Keratinocyte (primary cell): ENCODE measurements at regions not wholly inside any gene's neighbourhood (a gene's known extent, or its start where the extent isn't known, plus 50 kb on each side); places are given as distances from the start of the nearest gene placed in this dataset.
"Not testable (repeated sequence)": the region's sequence is repeated elsewhere in the genome, so short reads cannot be mapped to it uniquely, and the experiment has no call there.

ENCODE experiments used
- DNase-seq: peaks from one replicate; pipeline ENCODE4 v3.0.0-alpha.2; 2011; ENCODE audit warnings: low read depth, missing footprints, low spot score
- FAIRE-seq: peaks from 2 replicates; lab custom pipeline; 2011; peaks lifted over from hg19 to GRCh38; lab: Jason Lieb, UNC
- H2AFZ ChIP-seq: 2 replicates; pipeline ENCODE4 v1.6.0; 2012; ENCODE audit warnings: low read length, control low read depth, inconsistent platforms; ENCODE audit not compliant: control insufficient read depth
- H3K27ac ChIP-seq: 2 replicates; pipeline ENCODE4 v1.5.1; 2011; ENCODE audit warnings: low read length; ENCODE audit not compliant: control insufficient read depth, insufficient read depth
- H3K27me3 ChIP-seq: 3 replicates; pipeline ENCODE4 v1.6.0; 2011; ENCODE audit warnings: low read length; ENCODE audit not compliant: control insufficient read depth, insufficient read depth; ENCODE audit errors: extremely low read depth
- H3K36me3 ChIP-seq, 2 experiments: 2 replicates in 1 of 2; 3 replicates in 1 of 2; pipeline ENCODE4 v1.5.1; 2011; ENCODE audit warnings: low read length in 2 of 2, mild to moderate bottlenecking in 1 of 2; ENCODE audit not compliant: control insufficient read depth in 2 of 2, insufficient read depth in 2 of 2; ENCODE audit errors: extremely low read depth in 1 of 2
- H3K4me1 ChIP-seq: 3 replicates; pipeline ENCODE4 v1.5.1; 2011; ENCODE audit warnings: low read length; ENCODE audit not compliant: control insufficient read depth, insufficient read depth; ENCODE audit errors: extremely low read depth
- H3K4me2 ChIP-seq: 3 replicates; pipeline ENCODE4 v1.6.0; 2011; ENCODE audit warnings: low read depth, low read length; ENCODE audit not compliant: control insufficient read depth, insufficient read depth; ENCODE audit errors: extremely low read depth
- H3K4me3 ChIP-seq, 3 experiments: fragments of 200-600 bp in 1 of 3; sonication (generic) in 1 of 3; 2 replicates in 2 of 3; 3 replicates in 1 of 3; pipeline ENCODE4 v1.5.1; 2011 to 2016; ENCODE audit warnings: low read length in 3 of 3, mild to moderate bottlenecking in 3 of 3, control low read depth in 2 of 3, inconsistent platforms in 1 of 3, low read depth in 1 of 3, mixed read lengths in 1 of 3, mixed run types in 1 of 3, moderate library complexity in 1 of 3; ENCODE audit not compliant: control insufficient read depth in 2 of 3, insufficient read depth in 2 of 3; ENCODE audit errors: extremely low read depth in 1 of 3
- H3K79me2 ChIP-seq: 2 replicates; pipeline ENCODE4 v1.6.0; 2012; ENCODE audit warnings: low read length; ENCODE audit not compliant: control insufficient read depth, insufficient read depth
- H3K9ac ChIP-seq: 3 replicates; pipeline ENCODE4 v1.6.0; 2011; ENCODE audit warnings: low read length; ENCODE audit not compliant: control insufficient read depth, insufficient read depth; ENCODE audit errors: extremely low read depth
- H3K9me1 ChIP-seq: 3 replicates; pipeline ENCODE4 v1.6.0; 2011; ENCODE audit warnings: low read length; ENCODE audit not compliant: control insufficient read depth, insufficient read depth; ENCODE audit errors: extremely low read depth
- H3K9me3 ChIP-seq: 2 replicates; pipeline ENCODE4 v1.5.1; 2012; ENCODE audit warnings: low read depth, low read length; ENCODE audit not compliant: control insufficient read depth
- H4K20me1 ChIP-seq: 3 replicates; pipeline ENCODE4 v1.6.0; 2011; ENCODE audit warnings: low read length; ENCODE audit not compliant: control insufficient read depth, insufficient read depth; ENCODE audit errors: extremely low read depth
- CTCF ChIP-seq, 3 experiments: IDR thresholded peaks in 1 of 3; conservative IDR thresholded peaks in 1 of 3; optimal IDR thresholded peaks in 1 of 3; 2 replicates in 2 of 3; 3 replicates in 1 of 3; pipeline versions ENCODE3 to v1.5.1; 2011; ENCODE audit warnings: low read length in 3 of 3, mild to moderate bottlenecking in 3 of 3, moderate library complexity in 2 of 3, control low read depth in 1 of 3, inconsistent platforms in 1 of 3; ENCODE audit not compliant: insufficient read depth in 2 of 3; ENCODE audit errors: extremely low read depth in 1 of 3
- EZH2 ChIP-seq: IDR thresholded peaks from one replicate; pipeline ENCODE4 v1.6.1; 2012; ENCODE audit warnings: inconsistent platforms, mild to moderate bottlenecking, low read length, moderate library complexity
- dilution Hi-C: fragments of 300-500 bp; cut with MboI; formaldehyde crosslinking; loops from one replicate; pipeline ENCODE4 v1.7.0; 2020; ENCODE audit warnings: low sequenced_read_pairs; ENCODE audit not compliant: extremely low pct_ligation_motif_present

GRCh38 chr4:33974270-33974669, 2270.0 kb downstream of the ARAP2 start:
- dilution Hi-C loops, result no loop called here
- no peak for TF ChIP-seq EZH2
- TF ChIP-seq CTCF (optimal IDR thresholded peaks at IDR 0.05 in 1 of 3, IDR thresholded peaks at IDR 0.05 in 1 of 3, conservative IDR thresholded peaks at IDR 0.05 in 1 of 3; ENCODE audit: extremely low read depth in 1 of 3, insufficient read depth in 2 of 3, low read length in 3 of 3), result no peak
- no peak overlapping the region for H3K9ac ChIP-seq
- no peak for FAIRE-seq
- H3K9me3 ChIP-seq, result no peaks in the 10 kb centered on the region
- no peaks in the 10 kb centered on the region for H3K27me3 ChIP-seq
- H3K9me1 ChIP-seq, result no peaks in the 10 kb centered on the region
- no peak overlapping the region for H3K27ac ChIP-seq
- no peak overlapping the region for H3K4me3 ChIP-seq
- H4K20me1 ChIP-seq, result no peaks in the 10 kb centered on the region
- H3K4me1 ChIP-seq, result no peaks in the 10 kb centered on the region
- H2AFZ ChIP-seq, result no peak overlapping the region
- H3K4me2 ChIP-seq, result no peak overlapping the region
- no peak for DNase-seq
- no peaks in the 10 kb centered on the region for H3K79me2 ChIP-seq
- no peaks in the 10 kb centered on the region for H3K36me3 ChIP-seq

- Histone ChIP-seq H3K9me1 (no peaks in the 10 kb centered on the region), H3K79me2 (no peaks in the 10 kb centered on the region), H3K27ac (no peak overlapping the region), H2AFZ (no peak overlapping the region), H3K36me3 (no peaks in the 10 kb centered on the region), H3K9ac (no peak overlapping the region), H3K4me2 (no peak overlapping the region), H3K9me3 (no peaks in the 10 kb centered on the region), H3K27me3 (no peaks in the 10 kb centered on the region), H4K20me1 (no peaks in the 10 kb centered on the region), H3K4me3 (no peak overlapping the region), H3K4me1 (no peaks in the 10 kb centered on the region)
- dilution Hi-C loops, result no loop called here
- no peak for DNase-seq
- TF ChIP-seq EZH2 (no peak), CTCF (optimal IDR thresholded peaks at IDR 0.05 in 1 of 3, IDR thresholded peaks at IDR 0.05 in 1 of 3, conservative IDR thresholded peaks at IDR 0.05 in 1 of 3; ENCODE audit: extremely low read depth in 1 of 3, insufficient read depth in 2 of 3, low read length in 3 of 3) (no peak)
- no peak for FAIRE-seq
Observed at GRCh38 chr4:33975995-33976394, 2268.3 kb downstream of the ARAP2 start.

- H2AFZ ChIP-seq, H3K36me3 ChIP-seq, H4K20me1 ChIP-seq, H3K4me3 ChIP-seq, dilution Hi-C loops, H3K27me3 ChIP-seq, H3K9me3 ChIP-seq, FAIRE-seq, H3K4me1 ChIP-seq, H3K79me2 ChIP-seq, H3K27ac ChIP-seq, H3K9me1 ChIP-seq, DNase-seq, H3K9ac ChIP-seq, H3K4me2 ChIP-seq: not testable (repeated sequence)
Observed at GRCh38 chr4:33979781-33980180, 2264.5 kb downstream of the ARAP2 start.
